ENCODE measurements at regions not wholly inside any gene's neighbourhood (a gene's known extent, or its start where the extent isn't known, plus 50 kb on each side); places are given as distances from the start of the nearest gene placed in this dataset.

DNA sequence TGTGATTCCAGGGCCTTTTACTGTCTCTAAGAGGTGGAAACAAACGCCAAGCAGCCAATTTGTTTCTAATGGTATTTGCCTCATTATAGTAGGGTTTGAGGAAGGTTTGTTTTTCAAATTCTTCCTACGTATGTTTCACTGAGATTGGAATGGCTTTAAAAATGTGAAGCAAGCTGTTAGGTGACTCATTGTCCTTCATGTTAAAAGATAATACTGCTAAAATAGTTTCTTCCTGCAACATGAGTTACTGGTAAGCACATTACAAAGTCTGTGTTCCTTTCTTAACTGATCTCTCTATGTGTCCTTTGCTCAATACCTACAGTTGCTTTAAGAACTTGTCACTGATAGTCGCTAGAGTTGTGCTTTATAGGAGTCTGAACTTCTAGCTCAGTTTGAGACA, 1183.9 kb downstream of the RPA4 start:
- ATAC-seq (no peak), DNase-seq (ENCODE audit: low read depth, low spot score) (no peak)
- Histone ChIP-seq H3K4me2 (ENCODE audit: low read length) (no peak overlapping the region), H2AFZ (ENCODE audit: low read depth, low read length, poor library complexity, severe bottlenecking) (no peak overlapping the region), H3K36me3 (ENCODE audit: control insufficient read depth in 1 of 2, insufficient read depth in 2 of 2, low read length in 2 of 2) (no peaks in the 10 kb centered on the region), H3K4me3 (replicated peaks in 1 of 2; ENCODE audit: low read depth in 1 of 2, low read length in 2 of 2) (no peak overlapping the region), H3K27me3 (ENCODE audit: insufficient read depth, low read length) (no peaks in the 10 kb centered on the region), H4K20me1 (ENCODE audit: insufficient read depth) (no peaks in the 10 kb centered on the region), H3K79me2 (ENCODE audit: insufficient read depth, low read length) (no peaks in the 10 kb centered on the region), H3K27ac (ENCODE audit: low read depth, low read length) (no peak overlapping the region), H3K9me3 (ENCODE audit: control insufficient read depth in 1 of 2, insufficient read depth in 1 of 2, low read depth in 1 of 2, low read length in 2 of 2) (no peaks in the 10 kb centered on the region), H3K9ac (ENCODE audit: low read length) (no peak overlapping the region), H3K9me2 (ENCODE audit: insufficient read depth) (no peaks in the 10 kb centered on the region), H3K4me1 (ENCODE audit: control insufficient read depth in 1 of 2, insufficient read depth in 2 of 2, low read length in 2 of 2) (no peaks in the 10 kb centered on the region)
- ChIA-PET CTCF (no interaction called here), POLR2A (no interaction called here), RAD21 (ENCODE audit: low non-redundant PET in 1 of 2, low total read pairs in 2 of 2, uncharacterized antibody in 2 of 2, unreplicated experiment in 2 of 2) (no interaction called here)
- intact Hi-C loops (cut with micrococcal nuclease): no loop called here
- BruUV-seq (replicated peaks): no TSS peak
- TF ChIP-seq ZFX (IDR thresholded peaks at IDR 0.05): no peak
- no peak for TF ChIP-seq FOSL1 (IDR thresholded peaks at IDR 0.05; ENCODE audit: low read depth)

GRCh38 chrX:98068024-98068580, 1184.4 kb downstream of the RPA4 start:
- Histone ChIP-seq H2AFZ (ENCODE audit: low read depth, low read length, poor library complexity, severe bottlenecking) (no peak overlapping the region), H3K4me1 (ENCODE audit: control insufficient read depth in 1 of 2, insufficient read depth in 2 of 2, low read length in 2 of 2) (no peaks in the 10 kb centered on the region), H3K9me2 (ENCODE audit: insufficient read depth) (no peaks in the 10 kb centered on the region), H3K27ac (ENCODE audit: low read depth, low read length) (no peak overlapping the region), H3K9ac (ENCODE audit: low read length) (no peak overlapping the region), H3K36me3 (ENCODE audit: control insufficient read depth in 1 of 2, insufficient read depth in 2 of 2, low read length in 2 of 2) (no peaks in the 10 kb centered on the region), H4K20me1 (ENCODE audit: insufficient read depth) (no peaks in the 10 kb centered on the region), H3K79me2 (ENCODE audit: insufficient read depth, low read length) (no peaks in the 10 kb centered on the region), H3K27me3 (ENCODE audit: insufficient read depth, low read length) (no peaks in the 10 kb centered on the region), H3K4me3 (replicated peaks in 1 of 2; ENCODE audit: low read depth in 1 of 2, low read length in 2 of 2) (no peak overlapping the region), H3K4me2 (ENCODE audit: low read length) (no peak overlapping the region), H3K9me3 (ENCODE audit: control insufficient read depth in 1 of 2, insufficient read depth in 1 of 2, low read depth in 1 of 2, low read length in 2 of 2) (no peaks in the 10 kb centered on the region)
- ChIA-PET POLR2A (no interaction called here), RAD21 (ENCODE audit: low non-redundant PET in 1 of 2, low total read pairs in 2 of 2, uncharacterized antibody in 2 of 2, unreplicated experiment in 2 of 2) (no interaction called here), CTCF (no interaction called here)
- TF ChIP-seq FOSL1 (IDR thresholded peaks at IDR 0.05; ENCODE audit: low read depth) (no peak), EZH2 (IDR thresholded peaks at IDR 0.05) (no peak), JUND (IDR thresholded peaks at IDR 0.05) (no peak), ZFX (IDR thresholded peaks at IDR 0.05) (no peak), ZNF274 (IDR thresholded peaks at IDR 0.05; ENCODE audit: low read depth, low read length) (no peak), SIN3A (IDR thresholded peaks at IDR 0.05; ENCODE audit: low read depth) (no peak), EZH2phosphoT487 (IDR thresholded peaks at IDR 0.05; ENCODE audit: borderline replicate concordance) (no peak), POLR2A (IDR thresholded peaks at IDR 0.05; ENCODE audit: borderline replicate concordance, extremely low read depth, insufficient read depth, insufficient read length) (no peak), SRF (IDR thresholded peaks at IDR 0.05; ENCODE audit: low read depth) (no peak), MAX (IDR thresholded peaks at IDR 0.05) (no peak), CEBPB (IDR thresholded peaks at IDR 0.05; ENCODE audit: low read depth) (no peak), RAD21 (IDR thresholded peaks at IDR 0.05; ENCODE audit: low read depth) (no peak), TCF7L2 (IDR thresholded peaks at IDR 0.05; ENCODE audit: borderline replicate concordance, extremely low read depth, insufficient read depth, insufficient read length) (no peak), POLR2AphosphoS5 (IDR thresholded peaks at IDR 0.05; ENCODE audit: low read depth, low read length) (no peak), CBX3 (IDR thresholded peaks at IDR 0.05; ENCODE audit: low read depth) (no peak), SP1 (IDR thresholded peaks at IDR 0.05; ENCODE audit: low read depth) (no peak)
- TF ChIP-seq, protein P1, sequence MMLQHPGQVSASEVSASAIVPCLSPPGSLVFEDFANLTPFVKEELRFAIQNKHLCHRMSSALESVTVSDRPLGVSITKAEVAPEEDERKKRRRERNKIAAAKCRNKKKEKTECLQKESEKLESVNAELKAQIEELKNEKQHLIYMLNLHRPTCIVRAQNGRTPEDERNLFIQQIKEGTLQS (IDR thresholded peaks at IDR 0.05): no peak
- TF ChIP-seq, protein P2, sequence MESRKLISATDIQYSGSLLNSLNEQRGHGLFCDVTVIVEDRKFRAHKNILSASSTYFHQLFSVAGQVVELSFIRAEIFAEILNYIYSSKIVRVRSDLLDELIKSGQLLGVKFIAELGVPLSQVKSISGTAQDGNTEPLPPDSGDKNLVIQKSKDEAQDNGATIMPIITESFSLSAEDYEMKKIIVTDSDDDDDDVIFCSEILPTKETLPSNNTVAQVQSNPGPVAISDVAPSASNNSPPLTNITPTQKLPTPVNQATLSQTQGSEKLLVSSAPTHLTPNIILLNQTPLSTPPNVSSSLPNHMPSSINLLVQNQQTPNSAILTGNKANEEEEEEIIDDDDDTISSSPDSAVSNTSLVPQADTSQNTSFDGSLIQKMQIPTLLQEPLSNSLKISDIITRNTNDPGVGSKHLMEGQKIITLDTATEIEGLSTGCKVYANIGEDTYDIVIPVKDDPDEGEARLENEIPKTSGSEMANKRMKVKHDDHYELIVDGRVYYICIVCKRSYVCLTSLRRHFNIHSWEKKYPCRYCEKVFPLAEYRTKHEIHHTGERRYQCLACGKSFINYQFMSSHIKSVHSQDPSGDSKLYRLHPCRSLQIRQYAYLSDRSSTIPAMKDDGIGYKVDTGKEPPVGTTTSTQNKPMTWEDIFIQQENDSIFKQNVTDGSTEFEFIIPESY (IDR thresholded peaks at IDR 0.05; ENCODE audit: extremely low read depth, insufficient replicate concordance, low read length): no peak
- TF ChIP-seq, protein P3, sequence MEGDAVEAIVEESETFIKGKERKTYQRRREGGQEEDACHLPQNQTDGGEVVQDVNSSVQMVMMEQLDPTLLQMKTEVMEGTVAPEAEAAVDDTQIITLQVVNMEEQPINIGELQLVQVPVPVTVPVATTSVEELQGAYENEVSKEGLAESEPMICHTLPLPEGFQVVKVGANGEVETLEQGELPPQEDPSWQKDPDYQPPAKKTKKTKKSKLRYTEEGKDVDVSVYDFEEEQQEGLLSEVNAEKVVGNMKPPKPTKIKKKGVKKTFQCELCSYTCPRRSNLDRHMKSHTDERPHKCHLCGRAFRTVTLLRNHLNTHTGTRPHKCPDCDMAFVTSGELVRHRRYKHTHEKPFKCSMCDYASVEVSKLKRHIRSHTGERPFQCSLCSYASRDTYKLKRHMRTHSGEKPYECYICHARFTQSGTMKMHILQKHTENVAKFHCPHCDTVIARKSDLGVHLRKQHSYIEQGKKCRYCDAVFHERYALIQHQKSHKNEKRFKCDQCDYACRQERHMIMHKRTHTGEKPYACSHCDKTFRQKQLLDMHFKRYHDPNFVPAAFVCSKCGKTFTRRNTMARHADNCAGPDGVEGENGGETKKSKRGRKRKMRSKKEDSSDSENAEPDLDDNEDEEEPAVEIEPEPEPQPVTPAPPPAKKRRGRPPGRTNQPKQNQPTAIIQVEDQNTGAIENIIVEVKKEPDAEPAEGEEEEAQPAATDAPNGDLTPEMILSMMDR (IDR thresholded peaks at IDR 0.05 in 2 of 3, conservative IDR thresholded peaks at IDR 0.05 in 1 of 3; ENCODE audit: borderline replicate concordance in 1 of 3, insufficient read depth in 1 of 3, low read depth in 2 of 3, low read length in 2 of 3): no peak
- DNase-seq (ENCODE audit: low read depth, low spot score) (no peak), ATAC-seq (no peak)
- no TSS peak for BruUV-seq (replicated peaks)
- intact Hi-C loops (cut with micrococcal nuclease): no loop called here

Data from HCT116 (cell line).